Mesothelial cell of epicardium (in vitro differentiated cells): ENCODE measurements at regions not wholly inside any gene's neighbourhood (a gene's known extent, or its start where the extent isn't known, plus 50 kb on each side); places are given as distances from the start of the nearest gene placed in this dataset.
A peak's percentile ranks its signal among the peaks of the same experiment; 100 is the strongest.

Source experiments
- DNase-seq, 2 experiments: peaks; one replicate each; pipeline ENCODE4 v3.0.0; 2021; ENCODE audit warnings: low spot score in 2 of 2; ENCODE audit not compliant: unreplicated experiment in 2 of 2
- H3K27ac Mint-ChIP-seq: 2 replicates; pipeline ENCODE4 v1.8.0; 2021; ENCODE audit warnings: mixed read lengths
- H3K27me3 Mint-ChIP-seq: 2 replicates; pipeline ENCODE4 v1.8.0; 2021; ENCODE audit warnings: low read depth, mixed read lengths
- H3K36me3 Mint-ChIP-seq: 2 replicates; pipeline ENCODE4 v1.8.0; 2021; ENCODE audit warnings: mixed read lengths
- H3K4me1 Mint-ChIP-seq: 2 replicates; pipeline ENCODE4 v1.8.0; 2021; ENCODE audit warnings: mixed read lengths
- H3K4me3 Mint-ChIP-seq: 2 replicates; pipeline ENCODE4 v1.8.0; 2021; ENCODE audit warnings: mild to moderate bottlenecking, moderate library complexity, mixed read lengths
- H3K9me3 Mint-ChIP-seq: 2 replicates; pipeline ENCODE4 v1.8.0; 2021; ENCODE audit warnings: mixed read lengths
- CTCF ChIP-seq: fragments of 200-600 bp; sonication (generic); IDR thresholded peaks from one replicate; pipeline ENCODE4 v1.5.0; 2021; ENCODE audit warnings: antibody characterized with exemption; ENCODE audit not compliant: unreplicated experiment

DNA sequence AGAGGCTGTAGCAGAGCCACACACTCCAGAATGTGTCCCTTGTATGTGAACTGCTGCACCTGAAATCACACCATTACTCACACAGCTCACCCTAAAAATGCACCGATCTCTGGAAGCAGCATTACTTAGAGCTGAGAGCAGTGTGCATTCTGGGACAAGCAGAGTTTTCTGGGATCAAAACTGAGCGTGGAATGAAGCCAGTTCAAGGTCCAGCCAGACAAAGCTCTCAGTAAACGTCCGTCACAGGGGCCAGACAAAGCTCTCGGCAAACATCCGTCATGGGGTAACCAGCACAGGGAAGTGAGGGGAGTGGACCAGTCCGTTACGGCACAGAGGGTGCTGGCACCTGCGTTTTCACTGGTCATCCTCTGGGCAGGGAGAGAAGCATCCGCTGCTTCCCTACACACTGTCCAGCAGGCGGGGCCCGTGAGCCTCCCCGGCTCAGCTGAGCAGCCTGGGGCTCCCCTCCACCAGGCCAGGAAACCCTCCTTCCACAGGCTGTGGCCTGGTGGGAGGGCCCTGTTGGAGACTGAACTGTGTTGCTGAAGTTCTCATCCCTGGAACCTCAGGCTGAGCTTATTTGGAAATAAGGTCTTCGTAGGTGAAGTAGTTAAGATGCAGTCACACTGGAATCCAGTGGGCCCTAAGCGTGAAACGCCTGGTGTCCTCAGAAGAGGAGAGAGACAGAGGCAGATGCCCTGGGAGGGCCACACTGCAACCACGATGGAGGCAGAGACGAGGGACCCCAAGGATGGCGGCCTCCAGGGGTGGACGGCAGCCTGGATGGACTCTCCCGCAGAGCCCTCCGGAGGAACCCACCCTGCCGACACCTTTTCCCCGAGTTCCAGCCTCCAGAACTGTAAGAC, 883.9 kb downstream of the BRD1 start:
- Mint-ChIP-seq H3K4me1 (peaks cover 2% of the 10 kb centered on the region), H3K4me3 (no peak overlapping the region), H3K27ac (no peak overlapping the region), H3K36me3 (no peaks in the 10 kb centered on the region), H3K9me3 (no peaks in the 10 kb centered on the region), H3K27me3 (peaks cover 15% of the 10 kb centered on the region)
- DNase-seq, result peak in 1 of 2 experiments; percentile 48
- TF ChIP-seq CTCF, result no peak

DNA sequence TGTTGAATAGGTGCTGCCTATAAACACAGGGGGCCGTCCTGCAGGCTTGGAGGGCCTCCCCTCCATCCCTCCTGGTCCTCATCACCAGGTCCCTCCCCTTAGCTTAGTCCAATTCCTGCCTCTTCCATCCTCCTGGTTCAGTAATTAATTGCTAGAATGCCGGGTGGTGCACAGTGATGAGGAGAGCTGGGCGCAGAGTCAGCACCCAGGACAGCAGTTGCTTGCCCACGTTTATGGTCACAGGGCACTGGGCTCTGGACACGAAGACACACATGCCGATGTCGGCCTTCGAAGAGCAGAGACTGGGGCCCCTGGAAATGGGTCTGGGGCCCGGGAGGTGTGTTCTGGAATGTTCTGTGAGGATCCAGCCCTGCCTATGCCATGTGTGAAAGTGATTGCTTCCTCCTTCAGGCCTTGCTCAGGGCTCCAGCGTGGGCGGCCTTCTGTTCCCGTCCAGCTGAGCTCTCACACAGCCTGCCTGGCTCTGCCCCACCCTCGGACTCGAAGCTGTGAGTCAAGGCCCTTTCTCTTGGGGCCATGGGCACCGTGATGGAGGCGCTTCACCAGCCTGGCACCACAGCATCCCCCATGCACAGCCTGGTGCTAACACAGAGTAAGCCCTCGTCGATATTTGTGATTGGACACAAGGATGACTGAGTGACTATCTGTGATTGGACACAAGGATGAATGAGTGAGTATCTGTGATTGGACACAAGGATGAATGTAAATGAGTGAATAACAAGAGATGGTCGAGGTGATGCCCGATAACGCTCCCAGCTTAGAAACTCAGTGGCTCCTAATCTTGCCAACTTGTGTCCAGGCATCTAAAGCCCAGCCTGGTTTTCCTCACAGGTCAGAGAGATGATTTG, 884.7 kb downstream of the BRD1 start:
- no peak overlapping the region for H3K27ac Mint-ChIP-seq
- H3K36me3 Mint-ChIP-seq, result no peaks in the 10 kb centered on the region
- H3K9me3 Mint-ChIP-seq, result no peaks in the 10 kb centered on the region
- peaks cover 2% of the 10 kb centered on the region for H3K4me1 Mint-ChIP-seq
- DNase-seq, result peak in 1 of 2 experiments; percentile 33
- peaks cover 13% of the 10 kb centered on the region for H3K27me3 Mint-ChIP-seq
- H3K4me3 Mint-ChIP-seq, result no peak overlapping the region
- TF ChIP-seq CTCF, result no peak

DNA sequence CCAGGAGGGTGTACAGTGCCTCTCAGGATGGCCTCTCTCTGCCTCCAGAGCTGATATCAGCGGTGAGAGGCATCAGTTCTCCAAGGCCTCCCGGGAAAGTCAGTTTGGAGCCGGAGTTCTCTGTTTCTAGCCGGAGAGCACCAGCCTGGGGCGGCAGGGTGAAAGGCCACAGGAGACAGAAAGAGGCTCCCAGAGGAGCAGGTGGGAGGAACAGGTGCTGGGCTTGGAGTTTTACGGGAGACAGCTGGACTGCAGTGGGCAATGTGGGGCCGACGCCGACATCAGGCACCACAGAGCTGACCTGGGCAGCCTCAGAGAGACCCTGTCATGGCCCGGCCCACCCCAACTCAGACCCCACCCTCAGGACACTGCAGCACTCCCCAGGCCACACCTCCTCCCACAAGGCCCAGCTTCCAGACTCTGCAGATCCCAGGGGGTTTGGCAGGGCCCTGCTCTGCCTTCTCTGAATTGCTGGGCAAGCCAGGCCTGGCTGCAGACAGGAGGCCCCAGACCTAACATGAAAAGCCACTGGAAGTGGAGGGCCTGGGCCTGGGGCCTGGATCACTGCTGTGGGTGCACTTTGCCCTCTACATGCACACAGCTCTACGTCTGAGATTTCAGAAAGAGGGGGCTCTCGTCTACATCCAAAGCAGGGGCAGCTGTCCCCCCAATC, 885.6 kb downstream of the BRD1 start:
- Mint-ChIP-seq H3K27me3 (peaks cover 12% of the 10 kb centered on the region), H3K4me3 (no peak overlapping the region), H3K9me3 (no peaks in the 10 kb centered on the region), H3K4me1 (peaks cover 2% of the 10 kb centered on the region), H3K27ac (no peak overlapping the region), H3K36me3 (no peaks in the 10 kb centered on the region)
- peak in 1 of 2 experiments; percentile 7 for DNase-seq
- no peak for TF ChIP-seq CTCF

DNA sequence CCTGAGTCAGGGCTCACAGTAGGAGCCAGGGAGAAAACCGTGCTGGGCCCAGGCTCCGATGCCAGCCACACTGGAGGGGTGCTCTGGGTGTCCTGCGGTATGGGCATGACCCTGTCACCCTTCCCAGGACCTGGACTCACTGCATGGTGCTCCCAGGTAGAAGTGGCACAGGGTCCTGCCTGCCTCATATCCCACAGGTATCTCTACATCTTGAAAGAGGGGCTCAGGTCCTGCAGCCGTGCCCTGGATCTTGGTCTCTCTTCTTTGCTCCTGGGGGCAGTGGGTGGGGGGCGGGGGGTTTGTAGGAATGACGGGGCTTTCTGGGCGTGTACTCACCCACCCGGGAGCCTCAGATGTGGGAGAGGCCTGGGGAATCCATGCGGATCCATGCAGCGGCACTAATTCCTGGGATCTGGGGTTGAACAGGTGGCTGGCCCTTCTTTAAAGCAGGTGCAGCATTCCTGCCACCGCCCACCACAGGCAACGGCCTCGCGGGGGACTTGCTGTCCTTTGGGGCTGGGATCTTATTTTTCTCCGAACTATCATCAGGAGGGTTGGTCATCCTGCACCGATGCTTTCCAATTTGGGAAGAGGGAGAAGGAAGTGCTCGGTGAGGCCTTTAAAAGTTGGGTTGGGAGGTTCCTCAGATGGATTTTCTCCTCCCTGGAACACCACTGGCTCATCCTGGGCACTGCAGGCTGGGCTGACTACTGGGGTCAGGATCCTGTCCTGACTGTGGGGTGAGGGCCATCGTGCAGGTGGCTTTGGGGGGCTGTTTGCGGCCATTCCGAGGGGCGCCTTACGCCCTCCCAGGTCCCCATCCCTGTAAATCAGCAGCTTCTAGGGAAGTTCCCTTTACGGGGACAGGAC, 886.4 kb downstream of the BRD1 start:
- Mint-ChIP-seq H3K27me3 (peaks cover 8% of the 10 kb centered on the region), H3K4me3 (no peak overlapping the region), H3K27ac (no peak overlapping the region), H3K4me1 (peaks cover 2% of the 10 kb centered on the region), H3K36me3 (no peaks in the 10 kb centered on the region), H3K9me3 (peaks cover 7% of the 10 kb centered on the region)
- DNase-seq, result peak in 1 of 2 experiments; percentile 21
- TF ChIP-seq CTCF, result no peak
